ENCODE measurements at regions not wholly inside any gene's neighbourhood (a gene's known extent, or its start where the extent isn't known, plus 50 kb on each side); places are given as distances from the start of the nearest gene placed in this dataset.

- Histone ChIP-seq H3K4me1 (ENCODE audit: control insufficient read depth, insufficient read depth, low read length) (no peaks in the 10 kb centered on the region), H3K27ac (ENCODE audit: low read depth, low read length) (no peak overlapping the region), H3K36me3 (ENCODE audit: control insufficient read depth, insufficient read depth, low read length) (no peaks in the 10 kb centered on the region), H3K4me3 (ENCODE audit: low read depth, low read length) (no peak overlapping the region), H3K9me3 (ENCODE audit: control insufficient read depth, insufficient read depth, low read length) (no peaks in the 10 kb centered on the region), H3K27me3 (ENCODE audit: control insufficient read depth, insufficient read depth, low read length) (no peaks in the 10 kb centered on the region)
- no peak for DNase-seq (ENCODE audit: low read depth in 4 of 6, low spot score in 6 of 6)
- no CpG with 5 or more reads among the region's 1 CpG for WGBS (ENCODE audit: insufficient coverage)
These were observed 218.9 kb downstream of the PABPC4L start for GRCh38 chr4:133982533-133983224.

- Histone ChIP-seq H3K27me3 (ENCODE audit: control insufficient read depth, insufficient read depth, low read length) (no peaks in the 10 kb centered on the region), H3K9me3 (ENCODE audit: control insufficient read depth, insufficient read depth, low read length) (no peaks in the 10 kb centered on the region), H3K27ac (ENCODE audit: low read depth, low read length) (no peak overlapping the region), H3K36me3 (ENCODE audit: control insufficient read depth, insufficient read depth, low read length) (no peaks in the 10 kb centered on the region), H3K4me1 (ENCODE audit: control insufficient read depth, insufficient read depth, low read length) (no peaks in the 10 kb centered on the region), H3K4me3 (ENCODE audit: low read depth, low read length) (no peak overlapping the region)
- DNase-seq (ENCODE audit: low read depth in 4 of 6, low spot score in 6 of 6), result no peak
- WGBS (ENCODE audit: insufficient coverage), result no CpG with 5 or more reads among the region's 2 CpGs
These were observed 220.3 kb downstream of the PABPC4L start for GRCh38 chr4:133981327-133981726.

- Histone ChIP-seq H3K36me3 (ENCODE audit: control insufficient read depth, insufficient read depth, low read length) (no peaks in the 10 kb centered on the region), H3K27ac (ENCODE audit: low read depth, low read length) (no peak overlapping the region), H3K4me1 (ENCODE audit: control insufficient read depth, insufficient read depth, low read length) (no peaks in the 10 kb centered on the region), H3K9me3 (ENCODE audit: control insufficient read depth, insufficient read depth, low read length) (no peaks in the 10 kb centered on the region), H3K27me3 (ENCODE audit: control insufficient read depth, insufficient read depth, low read length) (no peaks in the 10 kb centered on the region), H3K4me3 (ENCODE audit: low read depth, low read length) (no peak overlapping the region)
- WGBS (ENCODE audit: insufficient coverage), result no CpG with 5 or more reads among the region's 2 CpGs
- DNase-seq (ENCODE audit: low read depth in 4 of 6, low spot score in 6 of 6), result no peak
These were observed 229.0 kb downstream of the PABPC4L start for GRCh38 chr4:133972586-133972985.

GRCh38 chr4:133969202-133969848 lies 232.3 kb downstream of the PABPC4L start:
- 33% methylated on average over 4 of the region's 4 CpGs for WGBS (ENCODE audit: insufficient coverage)

GRCh38 chr4:133968174-133968573 lies 233.4 kb downstream of the PABPC4L start:
- Histone ChIP-seq H3K27ac (ENCODE audit: low read depth, low read length) (no peak overlapping the region), H3K36me3 (ENCODE audit: control insufficient read depth, insufficient read depth, low read length) (no peaks in the 10 kb centered on the region), H3K4me1 (ENCODE audit: control insufficient read depth, insufficient read depth, low read length) (no peaks in the 10 kb centered on the region), H3K27me3 (ENCODE audit: control insufficient read depth, insufficient read depth, low read length) (no peaks in the 10 kb centered on the region), H3K4me3 (ENCODE audit: low read depth, low read length) (no peak overlapping the region), H3K9me3 (ENCODE audit: control insufficient read depth, insufficient read depth, low read length) (peaks cover 3% of the 10 kb centered on the region)
- WGBS (ENCODE audit: insufficient coverage), result no CpG with 5 or more reads among the region's 3 CpGs
- DNase-seq (ENCODE audit: low read depth in 4 of 6, low spot score in 6 of 6), result peak in 1 of 6 donors; percentile 2

More at GRCh38 chr4:133969202-133969848, 232.3 kb downstream of the PABPC4L start:
- no peaks in the 10 kb centered on the region for H3K27me3 ChIP-seq (ENCODE audit: control insufficient read depth, insufficient read depth, low read length)
- H3K36me3 ChIP-seq (ENCODE audit: control insufficient read depth, insufficient read depth, low read length), result no peaks in the 10 kb centered on the region
- no peaks in the 10 kb centered on the region for H3K4me1 ChIP-seq (ENCODE audit: control insufficient read depth, insufficient read depth, low read length)
- peak overlapping the region; percentile 57 for H3K27ac ChIP-seq (ENCODE audit: low read depth, low read length)
- no peak overlapping the region for H3K4me3 ChIP-seq (ENCODE audit: low read depth, low read length)
- peak; percentile 8 to 96 (median 15) for DNase-seq (ENCODE audit: low read depth in 4 of 6, low spot score in 6 of 6)
- H3K9me3 ChIP-seq (ENCODE audit: control insufficient read depth, insufficient read depth, low read length), result no peaks in the 10 kb centered on the region

- no peak overlapping the region for H3K4me3 ChIP-seq (ENCODE audit: low read depth, low read length)
- 100% methylated on average over 2 of the region's 2 CpGs for WGBS (ENCODE audit: insufficient coverage)
- no peaks in the 10 kb centered on the region for H3K36me3 ChIP-seq (ENCODE audit: control insufficient read depth, insufficient read depth, low read length)
- no peak overlapping the region for H3K27ac ChIP-seq (ENCODE audit: low read depth, low read length)
- no peaks in the 10 kb centered on the region for H3K4me1 ChIP-seq (ENCODE audit: control insufficient read depth, insufficient read depth, low read length)
- DNase-seq (ENCODE audit: low read depth in 4 of 6, low spot score in 6 of 6), result no peak
- H3K27me3 ChIP-seq (ENCODE audit: control insufficient read depth, insufficient read depth, low read length), result no peaks in the 10 kb centered on the region
- peaks cover 9% of the 10 kb centered on the region for H3K9me3 ChIP-seq (ENCODE audit: control insufficient read depth, insufficient read depth, low read length)
These were observed 240.6 kb downstream of the PABPC4L start for GRCh38 chr4:133960975-133961374.

- H3K27me3 ChIP-seq (ENCODE audit: control insufficient read depth, insufficient read depth, low read length), result no peaks in the 10 kb centered on the region
These were observed 258.5 kb downstream of the PABPC4L start for GRCh38 chr4:133943081-133943480.

GRCh38 chr4:133938061-133938460 lies 263.5 kb downstream of the PABPC4L start:
- no peaks in the 10 kb centered on the region for H3K36me3 ChIP-seq (ENCODE audit: control insufficient read depth, insufficient read depth, low read length)
- no peak overlapping the region for H3K4me3 ChIP-seq (ENCODE audit: low read depth, low read length)
- no peaks in the 10 kb centered on the region for H3K27me3 ChIP-seq (ENCODE audit: control insufficient read depth, insufficient read depth, low read length)
- no peak overlapping the region for H3K27ac ChIP-seq (ENCODE audit: low read depth, low read length)
- no peaks in the 10 kb centered on the region for H3K9me3 ChIP-seq (ENCODE audit: control insufficient read depth, insufficient read depth, low read length)
- H3K4me1 ChIP-seq (ENCODE audit: control insufficient read depth, insufficient read depth, low read length), result no peaks in the 10 kb centered on the region
- DNase-seq (ENCODE audit: low read depth in 4 of 6, low spot score in 6 of 6), result no peak

More at GRCh38 chr4:133943081-133943480, 258.5 kb downstream of the PABPC4L start:
- Histone ChIP-seq H3K9me3 (ENCODE audit: control insufficient read depth, insufficient read depth, low read length) (no peaks in the 10 kb centered on the region), H3K4me3 (ENCODE audit: low read depth, low read length) (no peak overlapping the region), H3K27ac (ENCODE audit: low read depth, low read length) (no peak overlapping the region), H3K4me1 (ENCODE audit: control insufficient read depth, insufficient read depth, low read length) (no peaks in the 10 kb centered on the region), H3K36me3 (ENCODE audit: control insufficient read depth, insufficient read depth, low read length) (no peaks in the 10 kb centered on the region)
- no CpG with 5 or more reads among the region's 1 CpG for WGBS (ENCODE audit: insufficient coverage)
- no peak for DNase-seq (ENCODE audit: low read depth in 4 of 6, low spot score in 6 of 6)

GRCh38 chr4:133929531-133930239 lies 271.9 kb downstream of the PABPC4L start:
- H3K36me3 ChIP-seq (ENCODE audit: control insufficient read depth, insufficient read depth, low read length), result no peaks in the 10 kb centered on the region
- H3K4me3 ChIP-seq (ENCODE audit: low read depth, low read length), result no peak overlapping the region
- no peak overlapping the region for H3K27ac ChIP-seq (ENCODE audit: low read depth, low read length)
- DNase-seq (ENCODE audit: low read depth in 4 of 6, low spot score in 6 of 6), result no peak
- H3K27me3 ChIP-seq (ENCODE audit: control insufficient read depth, insufficient read depth, low read length), result no peaks in the 10 kb centered on the region
- no CpG with 5 or more reads among the region's 1 CpG for WGBS (ENCODE audit: insufficient coverage)
- H3K4me1 ChIP-seq (ENCODE audit: control insufficient read depth, insufficient read depth, low read length), result no peaks in the 10 kb centered on the region
- no peaks in the 10 kb centered on the region for H3K9me3 ChIP-seq (ENCODE audit: control insufficient read depth, insufficient read depth, low read length)
